Ovary (tissue), 3 donors: ENCODE measurements at regions not wholly inside any gene's neighbourhood (a gene's known extent, or its start where the extent isn't known, plus 50 kb on each side); places are given as distances from the start of the nearest gene placed in this dataset.

Experiments
- CTCF ChIP-seq, 3 donors: fragments of 450-650 bp in 2 of 3; fragments of 200-600 bp in 1 of 3; IDR thresholded peaks; one replicate each; pipeline versions ENCODE4 v1.5.1 to v1.8.0; 2016 to 2022; ENCODE audit warnings: antibody characterized with exemption in 3 of 3, mild to moderate bottlenecking in 1 of 3
- EP300 ChIP-seq: sonication (generic); formaldehyde crosslinking; IDR thresholded peaks from one replicate; pipeline ENCODE4 v1.6.1; 2017; ENCODE audit warnings: antibody characterized with exemption
- POLR2A ChIP-seq: fragments of 450-650 bp; IDR thresholded peaks from one replicate; pipeline ENCODE4 v1.6.1; 2017; ENCODE audit warnings: antibody characterized with exemption, mild to moderate bottlenecking, moderate library complexity
- donor health status: DM: no; HTN: no; CAD: no.

GRCh38 chr18:28712172-28712571 lies 535.2 kb upstream of the CDH2 start:
- TF ChIP-seq POLR2A (no peak), CTCF (IDR thresholded peaks at IDR 0.05) (no peak), EP300 (no peak)
